AG04449 (cell line): ENCODE measurements at regions not wholly inside any gene's neighbourhood (a gene's known extent, or its start where the extent isn't known, plus 50 kb on each side); places are given as distances from the start of the nearest gene placed in this dataset.
"Not testable (repeated sequence)": the region's sequence is repeated elsewhere in the genome, so short reads cannot be mapped to it uniquely, and the experiment has no call there.

Experiments used
- CTCF ChIA-PET: fragments of 350-600 bp; formaldehyde crosslinking; extraction: SDS; loops from one replicate; lab custom pipeline; 2021; ENCODE audit warnings: antibody characterized with exemption; lab: Yijun Ruan, JAX
- POLR2A ChIA-PET: fragments of 400-600, 350-600 bp; formaldehyde crosslinking; extraction: SDS; loops from one replicate; lab custom pipeline; 2020; ENCODE audit warnings: antibody characterized with exemption, inconsistent platforms; lab: Yijun Ruan, JAX
- DNase-seq: peaks from one replicate; pipeline ENCODE4 v3.0.0-alpha.2; 2010; ENCODE audit warnings: low read depth, low spot score
- H3K4me3 ChIP-seq: 2 replicates; pipeline ENCODE4 v1.5.1; 2011; ENCODE audit warnings: low read depth, mild to moderate bottlenecking, control low read depth, low read length
- TF ChIP-seq, protein P1 (sequence below): IDR thresholded peaks from one replicate; pipeline ENCODE4 v1.5.1; 2011; ENCODE audit warnings: mild to moderate bottlenecking, moderate library complexity, low read length, control low read depth, inconsistent platforms; ENCODE audit not compliant: insufficient read depth; ENCODE audit errors: missing control alignments

GRCh38 chr2:167748536-167748935, 498.9 kb downstream of the STK39 start:
- ChIA-PET POLR2A (no interaction called here), CTCF (no interaction called here)
- TF ChIP-seq, protein P1, sequence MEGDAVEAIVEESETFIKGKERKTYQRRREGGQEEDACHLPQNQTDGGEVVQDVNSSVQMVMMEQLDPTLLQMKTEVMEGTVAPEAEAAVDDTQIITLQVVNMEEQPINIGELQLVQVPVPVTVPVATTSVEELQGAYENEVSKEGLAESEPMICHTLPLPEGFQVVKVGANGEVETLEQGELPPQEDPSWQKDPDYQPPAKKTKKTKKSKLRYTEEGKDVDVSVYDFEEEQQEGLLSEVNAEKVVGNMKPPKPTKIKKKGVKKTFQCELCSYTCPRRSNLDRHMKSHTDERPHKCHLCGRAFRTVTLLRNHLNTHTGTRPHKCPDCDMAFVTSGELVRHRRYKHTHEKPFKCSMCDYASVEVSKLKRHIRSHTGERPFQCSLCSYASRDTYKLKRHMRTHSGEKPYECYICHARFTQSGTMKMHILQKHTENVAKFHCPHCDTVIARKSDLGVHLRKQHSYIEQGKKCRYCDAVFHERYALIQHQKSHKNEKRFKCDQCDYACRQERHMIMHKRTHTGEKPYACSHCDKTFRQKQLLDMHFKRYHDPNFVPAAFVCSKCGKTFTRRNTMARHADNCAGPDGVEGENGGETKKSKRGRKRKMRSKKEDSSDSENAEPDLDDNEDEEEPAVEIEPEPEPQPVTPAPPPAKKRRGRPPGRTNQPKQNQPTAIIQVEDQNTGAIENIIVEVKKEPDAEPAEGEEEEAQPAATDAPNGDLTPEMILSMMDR, result no peak
- H3K4me3 ChIP-seq, result no peak overlapping the region
- DNase-seq, result no peak

DNA sequence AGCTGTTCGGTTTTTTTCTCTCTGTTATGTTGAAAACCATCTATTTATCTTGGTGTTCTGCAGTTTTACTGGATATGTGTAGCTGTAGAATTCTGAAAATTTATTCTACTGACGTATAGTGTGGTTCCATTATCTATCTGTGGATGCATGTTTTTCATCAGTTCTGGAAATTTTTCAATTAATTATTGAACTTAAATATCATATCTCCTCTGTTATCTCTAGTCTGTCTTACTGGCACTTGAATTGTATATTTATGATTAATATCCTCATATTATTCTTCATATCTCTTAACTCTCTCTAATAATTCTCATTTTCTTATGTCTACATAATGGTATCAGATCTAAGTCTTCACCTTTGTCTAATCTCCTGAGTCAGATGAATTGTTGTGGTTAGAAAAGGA, 501.7 kb downstream of the STK39 start:
- DNase-seq, result no peak
- no peak overlapping the region for H3K4me3 ChIP-seq
- ChIA-PET POLR2A (no interaction called here), CTCF (no interaction called here)
- TF ChIP-seq, protein P1, result no peak

DNA sequence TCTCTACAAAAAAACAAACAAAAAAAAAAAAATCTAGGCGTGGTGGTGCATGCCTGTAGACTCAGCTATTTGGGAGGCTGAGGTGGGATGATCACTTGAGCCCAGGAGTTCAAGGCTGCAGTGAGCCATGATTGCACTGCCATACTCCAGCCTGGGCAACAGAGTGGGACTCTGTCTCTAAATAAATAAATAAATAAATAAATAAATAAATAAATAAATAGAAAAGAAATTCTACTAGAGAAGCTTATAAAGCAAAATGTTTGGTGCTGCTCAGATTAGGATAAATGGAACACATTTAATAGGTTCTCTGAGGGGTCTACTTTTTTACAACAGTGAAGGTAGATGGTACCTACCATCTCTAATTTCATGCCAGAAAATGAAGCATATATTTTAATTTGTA, 507.5 kb downstream of the STK39 start:
- DNase-seq, H3K4me3 ChIP-seq, CTCF ChIA-PET, POLR2A ChIA-PET: not testable (repeated sequence)

- TF ChIP-seq, protein P1, result no peak
- DNase-seq, result no peak
- no peak overlapping the region for H3K4me3 ChIP-seq
- ChIA-PET CTCF (no interaction called here), POLR2A (no interaction called here)
Measured at GRCh38 chr2:167733747-167734146, 513.6 kb downstream of the STK39 start.

DNA sequence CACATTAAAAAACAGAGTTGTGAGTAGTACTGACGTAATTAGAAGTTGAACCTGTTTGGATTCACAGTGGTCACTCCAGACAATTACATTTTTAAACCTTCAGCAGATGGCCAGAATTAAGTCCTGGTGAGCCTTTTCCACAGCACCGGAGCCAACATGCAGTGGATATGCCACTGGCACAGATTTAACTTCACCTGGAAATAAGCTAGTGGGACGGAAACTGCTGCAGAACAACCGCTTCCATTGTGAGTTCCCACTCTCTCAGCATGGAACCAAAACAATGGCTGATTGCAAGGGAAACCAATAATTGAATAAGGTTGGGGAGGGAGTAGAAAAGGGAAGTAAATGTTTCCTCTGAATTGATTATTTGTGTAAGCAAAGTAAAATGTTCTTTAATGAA, 515.1 kb downstream of the STK39 start:
- DNase-seq, result no peak
- ChIA-PET POLR2A (no interaction called here), CTCF (no interaction called here)
- no peak overlapping the region for H3K4me3 ChIP-seq
- TF ChIP-seq, protein P1, result no peak

DNA sequence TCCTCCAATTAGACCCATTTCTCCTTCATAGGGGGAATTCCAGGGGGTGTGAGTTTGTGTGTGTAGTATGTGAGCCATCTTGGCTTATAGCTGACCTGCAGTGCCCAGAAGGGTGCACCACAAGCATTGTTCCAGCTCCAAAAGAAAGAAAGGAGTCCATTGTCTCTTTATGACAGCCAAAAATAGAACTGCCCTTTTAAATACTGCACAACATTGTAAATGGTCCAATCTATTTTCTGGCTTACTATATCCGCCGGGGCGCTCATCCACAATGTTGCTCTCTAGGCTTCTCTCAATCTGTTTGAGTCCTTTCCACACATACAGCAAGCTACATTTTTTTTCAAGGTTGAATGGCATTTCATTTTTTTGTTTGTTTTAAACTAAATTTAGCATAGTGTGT, 517.5 kb downstream of the STK39 start:
- POLR2A ChIA-PET, result no interaction called here
- CTCF ChIA-PET, result no interaction called here

GRCh38 chr2:167726788-167727187, 520.6 kb downstream of the STK39 start:
- TF ChIP-seq, protein P1, result no peak
- ChIA-PET POLR2A (no interaction called here), CTCF (no interaction called here)
- H3K4me3 ChIP-seq, result no peak overlapping the region
- DNase-seq, result no peak

More for the DNA sequence above, 517.5 kb downstream of the STK39 start:
- no peak overlapping the region for H3K4me3 ChIP-seq
- DNase-seq, result no peak
- TF ChIP-seq, protein P1, result no peak
